Pulmonary artery endothelial cell (primary cell): ENCODE measurements at regions not wholly inside any gene's neighbourhood (a gene's known extent, or its start where the extent isn't known, plus 50 kb on each side); places are given as distances from the start of the nearest gene placed in this dataset.

Source experiments
- DNase-seq: peaks from one replicate; pipeline ENCODE4 v3.0.0-alpha.2; 2011; ENCODE audit warnings: low read depth, low spot score

- no peak for DNase-seq
These were observed 91.5 kb upstream of the STK39 start for GRCh38 chr2:168338803-168339437.

- no peak for DNase-seq
These were observed 93.5 kb upstream of the STK39 start for GRCh38 chr2:168340931-168341330.

GRCh38 chr2:168343586-168343985, 96.2 kb upstream of the STK39 start:
- DNase-seq = no peak

- no peak for DNase-seq
These were observed 97.3 kb upstream of the STK39 start for GRCh38 chr2:168344706-168345105.

DNA sequence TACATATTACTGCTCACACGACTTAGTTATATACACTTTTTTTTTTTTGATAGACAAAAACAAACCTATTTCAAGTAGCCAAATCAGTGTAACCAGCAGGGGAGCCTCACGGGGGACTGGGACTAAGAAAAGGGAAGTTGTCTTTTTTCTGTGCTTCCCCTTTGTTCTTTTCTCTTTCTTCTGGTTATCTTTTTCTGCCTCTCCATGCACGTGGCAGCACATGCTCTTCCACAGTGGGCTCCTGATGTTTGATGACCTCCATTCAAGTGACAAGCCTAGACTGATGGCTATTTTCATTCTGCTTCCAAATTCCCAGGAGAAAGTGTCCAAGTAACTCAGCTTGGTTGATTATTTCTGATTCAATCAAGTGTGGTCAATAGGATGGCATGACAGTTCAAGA, 98.2 kb upstream of the STK39 start:
- no peak for DNase-seq

DNA sequence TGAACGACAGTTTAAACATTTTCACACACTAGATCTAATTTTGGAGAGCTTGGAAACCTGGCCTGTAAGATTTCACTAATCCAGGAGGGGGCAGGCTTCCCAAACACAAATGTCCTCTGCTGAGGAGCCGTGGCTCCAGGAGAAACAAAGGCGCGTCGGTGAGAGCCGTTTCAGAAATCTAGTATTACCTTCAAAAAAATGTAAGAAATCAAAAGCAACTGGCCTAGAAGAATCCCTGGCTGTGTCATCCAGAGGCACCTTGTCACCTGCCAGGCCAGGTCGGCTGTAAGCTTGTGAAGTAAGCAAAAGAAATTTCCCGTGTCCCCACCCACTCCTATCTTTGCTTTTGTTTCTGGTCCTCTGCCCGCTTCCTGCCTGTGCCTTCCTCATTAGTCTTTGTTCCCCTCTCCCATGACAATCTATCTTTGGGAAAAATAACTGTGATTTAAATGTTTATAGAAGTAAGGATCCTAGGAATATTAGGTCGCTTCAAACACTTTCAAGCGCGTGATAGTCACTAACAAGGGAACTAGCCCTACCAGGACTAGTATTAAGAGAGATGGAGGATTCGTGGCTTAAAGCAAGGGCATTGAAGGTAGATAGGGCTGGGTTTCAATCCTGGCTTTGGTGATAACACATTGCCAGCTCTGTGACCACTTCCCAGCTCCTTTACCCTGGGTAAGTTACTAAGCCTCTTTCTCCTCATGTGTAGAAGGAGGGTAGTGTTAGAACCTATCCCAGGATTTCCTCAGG, 99.5 kb upstream of the STK39 start:
- peak; percentile 17 for DNase-seq

DNA sequence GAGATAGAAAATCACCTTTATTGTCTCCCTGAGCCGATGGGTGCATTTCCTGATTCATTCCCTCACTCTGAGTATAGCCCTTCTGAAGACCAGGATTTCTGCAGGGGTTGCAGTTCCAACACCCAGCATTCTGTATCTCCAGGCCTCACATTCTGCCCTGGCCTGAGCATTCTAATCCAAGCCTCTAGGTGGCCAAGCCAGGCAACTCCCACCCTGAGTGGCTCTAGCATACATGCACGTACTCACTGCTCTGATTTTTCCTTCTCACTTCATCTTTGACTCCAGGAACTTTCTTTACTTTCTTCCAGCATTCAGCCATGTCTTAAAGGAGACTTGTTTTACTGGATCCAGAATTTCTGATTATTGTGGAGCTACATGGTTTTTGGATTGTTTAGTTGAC, 100.7 kb upstream of the STK39 start:
- DNase-seq = no peak

GRCh38 chr2:168350380-168350779, 103.0 kb upstream of the STK39 start:
- DNase-seq = no peak

DNA sequence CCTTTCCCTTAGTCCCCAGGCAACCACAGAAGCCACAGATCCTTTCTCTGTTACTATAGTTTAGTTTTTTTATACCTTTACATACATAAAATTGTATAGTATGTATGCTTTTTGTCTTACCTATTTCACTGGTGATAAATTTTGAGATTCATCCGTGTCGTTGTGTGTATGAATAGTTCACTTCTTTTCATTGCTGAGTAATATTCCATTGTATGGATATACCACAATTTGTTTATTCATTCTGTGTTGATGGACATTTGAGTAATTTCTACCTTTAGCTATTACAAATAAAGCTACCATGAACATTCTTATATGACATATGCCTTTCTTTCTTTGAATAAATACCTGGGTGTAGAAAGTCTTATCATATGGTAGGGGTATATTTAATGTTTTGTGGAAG, 102.8 kb upstream of the CERS6 start:
- DNase-seq = no peak

GRCh38 chr2:168354499-168354898, 101.6 kb upstream of the CERS6 start:
- no peak for DNase-seq

GRCh38 chr2:168355121-168355520, 101.0 kb upstream of the CERS6 start:
- no peak for DNase-seq

DNA sequence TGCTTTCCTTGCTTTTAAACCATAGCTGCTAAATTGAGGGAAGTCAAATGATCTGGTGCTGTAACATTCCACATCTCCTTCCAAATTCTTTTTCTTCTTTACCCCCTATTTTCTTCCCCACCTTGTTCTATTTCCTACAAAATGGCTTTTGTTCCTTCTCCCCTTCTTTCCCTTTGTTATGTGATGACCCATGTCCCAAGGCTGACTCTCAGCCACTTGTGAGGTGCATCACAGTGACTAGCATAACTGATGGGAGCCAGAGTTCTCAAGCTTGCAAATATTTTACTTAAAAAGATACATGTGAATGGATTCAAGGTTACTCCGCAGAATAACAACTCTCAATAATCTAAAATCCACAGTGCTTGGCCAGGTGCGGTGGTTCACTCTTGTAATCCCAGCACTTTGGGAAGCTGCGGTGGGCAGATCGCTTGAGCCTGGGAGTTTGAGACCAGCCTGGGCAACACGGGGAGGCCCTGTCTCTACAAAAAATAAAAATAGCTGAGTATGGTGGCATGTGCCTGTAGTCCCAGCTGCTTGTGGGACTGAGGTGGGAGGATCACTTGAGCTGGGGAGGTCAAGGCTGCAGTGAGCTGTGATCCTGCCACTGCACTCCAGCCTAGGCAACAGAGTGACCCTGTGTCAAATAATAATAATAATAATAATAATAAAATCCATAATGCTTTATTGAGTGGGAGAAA, 100.1 kb upstream of the CERS6 start:
- no peak for DNase-seq

- DNase-seq = no peak
These were observed 99.6 kb upstream of the CERS6 start for GRCh38 chr2:168356477-168356835.

GRCh38 chr2:168357797-168358472, 98.1 kb upstream of the CERS6 start:
- DNase-seq = no peak

- no peak for DNase-seq
These were observed 97.0 kb upstream of the CERS6 start for GRCh38 chr2:168359082-168359481.

GRCh38 chr2:168363347-168364092, 92.6 kb upstream of the CERS6 start:
- DNase-seq = no peak

GRCh38 chr2:168365094-168365621, 90.9 kb upstream of the CERS6 start:
- DNase-seq = no peak

GRCh38 chr2:168369031-168369430, 87.0 kb upstream of the CERS6 start:
- DNase-seq = no peak

GRCh38 chr2:168371273-168372019, 84.6 kb upstream of the CERS6 start:
- no peak for DNase-seq

DNA sequence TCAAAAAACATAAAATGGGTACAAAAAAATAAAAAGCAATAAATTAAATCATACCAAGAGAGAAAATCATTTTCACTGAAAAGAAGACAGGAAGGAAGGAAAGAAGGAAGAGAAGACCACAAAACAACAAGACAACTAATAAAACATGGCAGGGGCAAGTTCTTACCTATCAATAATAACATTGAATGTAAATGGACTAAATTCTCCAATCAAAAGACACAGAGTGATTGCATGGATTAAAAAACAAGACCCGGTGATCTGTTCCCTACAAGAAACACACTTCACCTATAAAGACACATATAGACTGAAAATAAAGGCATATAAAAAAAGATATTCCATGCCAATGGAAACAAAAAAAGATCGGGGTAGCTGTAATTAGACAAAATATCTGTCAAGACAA, 82.6 kb upstream of the CERS6 start:
- no peak for DNase-seq
